GM23338 (cell line): ENCODE measurements at regions not wholly inside any gene's neighbourhood (a gene's known extent, or its start where the extent isn't known, plus 50 kb on each side); places are given as distances from the start of the nearest gene placed in this dataset.

ENCODE experiments used
- ATAC-seq: fragments of 200-7000 bp; cut with Tn5 transposase; 3 replicates; pipeline ENCODE4 v1.9.1; 2020
- DNase-seq: peaks from one replicate; pipeline ENCODE4 v3.0.0-alpha.2; 2015; ENCODE audit warnings: low spot score
- H2AFZ ChIP-seq: fragments of 200-600 bp; sonication (generic); 2 replicates; pipeline ENCODE4 v1.8.0; 2016; ENCODE audit warnings: antibody characterized with exemption, mild to moderate bottlenecking, moderate library complexity
- H3F3A ChIP-seq: fragments of 200-600 bp; sonication (generic); replicated peaks from 2 replicates; pipeline ENCODE4 v1.8.0; 2017; ENCODE audit warnings: antibody characterized with exemption, mixed run types, low read depth
- H3K27ac ChIP-seq: fragments of 200-600 bp; sonication (generic); 2 replicates; pipeline ENCODE4 v1.6.1; 2016; ENCODE audit warnings: low read depth
- H3K27me3 ChIP-seq: fragments of 200-600 bp; sonication (generic); 2 replicates; pipeline ENCODE4 v1.8.0; 2016; ENCODE audit warnings: mild to moderate bottlenecking, mixed run types, moderate library complexity; ENCODE audit not compliant: insufficient read depth
- H3K36me3 ChIP-seq: fragments of 200-600 bp; sonication (generic); 2 replicates; pipeline ENCODE4 v1.8.0; 2016; ENCODE audit warnings: mild to moderate bottlenecking; ENCODE audit not compliant: insufficient read depth
- H3K4me1 ChIP-seq: fragments of 200-600 bp; sonication (generic); 2 replicates; pipeline ENCODE4 v1.8.0; 2016; ENCODE audit warnings: mild to moderate bottlenecking, moderate library complexity; ENCODE audit not compliant: insufficient read depth
- H3K4me2 ChIP-seq: fragments of 200-600 bp; sonication (generic); 2 replicates; pipeline ENCODE4 v1.7.1; 2017; ENCODE audit warnings: mixed run types
- H3K4me3 ChIP-seq: fragments of 200-600 bp; sonication (generic); 2 replicates; pipeline ENCODE4 v1.6.1; 2016; ENCODE audit warnings: mixed run types
- H3K79me2 ChIP-seq: fragments of 200-600 bp; sonication (generic); replicated peaks from 2 replicates; pipeline ENCODE4 v1.8.0; 2017; ENCODE audit warnings: mild to moderate bottlenecking; ENCODE audit not compliant: insufficient read depth
- H3K9me2 ChIP-seq: fragments of 200-600 bp; sonication (generic); 2 replicates; pipeline ENCODE4 v1.8.0; 2017; ENCODE audit not compliant: insufficient read depth
- H4K20me1 ChIP-seq: fragments of 200-600 bp; sonication (generic); replicated peaks from 2 replicates; pipeline ENCODE4 v1.8.0; 2017; ENCODE audit warnings: mild to moderate bottlenecking; ENCODE audit not compliant: insufficient read depth
- H3K27ac Mint-ChIP-seq: 2 replicates; pipeline ENCODE4 v1.8.0; 2020; ENCODE audit warnings: inconsistent platforms, mild to moderate bottlenecking, moderate library complexity, mixed read lengths
- H3K27me3 Mint-ChIP-seq: 3 replicates; pipeline ENCODE4 v1.8.0; 2022; ENCODE audit warnings: low read depth, mild to moderate bottlenecking, moderate library complexity, mixed read lengths, inconsistent platforms; ENCODE audit not compliant: insufficient read depth, poor library complexity
- H3K36me3 Mint-ChIP-seq: 3 replicates; pipeline ENCODE4 v1.8.0; 2021; ENCODE audit warnings: low read depth, mild to moderate bottlenecking, inconsistent platforms, moderate library complexity, mixed read lengths
- H3K4me1 Mint-ChIP-seq: 3 replicates; pipeline ENCODE4 v1.8.0; 2020; ENCODE audit warnings: mild to moderate bottlenecking, inconsistent platforms, mixed read lengths
- H3K4me3 Mint-ChIP-seq: 3 replicates; pipeline ENCODE4 v1.8.0; 2021; ENCODE audit warnings: moderate library complexity, mild to moderate bottlenecking, inconsistent platforms, mixed read lengths
- H3K9me3 Mint-ChIP-seq: 3 replicates; pipeline ENCODE4 v1.8.0; 2020; ENCODE audit warnings: moderate library complexity, mild to moderate bottlenecking, inconsistent platforms, mixed read lengths
- CREB1 ChIP-seq: fragments of 250-450 bp; sonication (Bioruptor Pico); IDR thresholded peaks from 2 replicates; pipeline ENCODE4 v1.5.0; 2020; ENCODE audit warnings: low read depth, mild to moderate bottlenecking, moderate library complexity
- JUNB ChIP-seq: IDR thresholded peaks from one replicate; pipeline ENCODE4 v1.6.1; 2016; ENCODE audit warnings: antibody characterized with exemption; ENCODE audit not compliant: unreplicated experiment
- POLR2AphosphoS5 ChIP-seq: IDR thresholded peaks from 2 replicates; pipeline ENCODE4 v1.6.1; 2016; ENCODE audit warnings: antibody characterized with exemption, low read depth
- ZNF114 ChIP-seq: fragments of 250-450 bp; sonication (Bioruptor Pico); IDR thresholded peaks from 2 replicates; pipeline ENCODE4 v1.5.0; 2020; ENCODE audit warnings: mild to moderate bottlenecking, moderate library complexity
- ZNF331 ChIP-seq: fragments of 250-450 bp; sonication (Bioruptor Pico); IDR thresholded peaks from 2 replicates; pipeline ENCODE4 v1.5.0; 2020; ENCODE audit warnings: low read depth, mild to moderate bottlenecking, moderate library complexity
- ZNF462 ChIP-seq: fragments of 250-450 bp; sonication (Bioruptor Pico); IDR thresholded peaks from 2 replicates; pipeline ENCODE4 v1.5.0; 2020; ENCODE audit warnings: mild to moderate bottlenecking, moderate library complexity
- TF ChIP-seq, protein P1 (sequence below): IDR thresholded peaks from one replicate; pipeline ENCODE4 v1.6.1; 2018; ENCODE audit warnings: antibody characterized with exemption; ENCODE audit not compliant: unreplicated experiment

DNA sequence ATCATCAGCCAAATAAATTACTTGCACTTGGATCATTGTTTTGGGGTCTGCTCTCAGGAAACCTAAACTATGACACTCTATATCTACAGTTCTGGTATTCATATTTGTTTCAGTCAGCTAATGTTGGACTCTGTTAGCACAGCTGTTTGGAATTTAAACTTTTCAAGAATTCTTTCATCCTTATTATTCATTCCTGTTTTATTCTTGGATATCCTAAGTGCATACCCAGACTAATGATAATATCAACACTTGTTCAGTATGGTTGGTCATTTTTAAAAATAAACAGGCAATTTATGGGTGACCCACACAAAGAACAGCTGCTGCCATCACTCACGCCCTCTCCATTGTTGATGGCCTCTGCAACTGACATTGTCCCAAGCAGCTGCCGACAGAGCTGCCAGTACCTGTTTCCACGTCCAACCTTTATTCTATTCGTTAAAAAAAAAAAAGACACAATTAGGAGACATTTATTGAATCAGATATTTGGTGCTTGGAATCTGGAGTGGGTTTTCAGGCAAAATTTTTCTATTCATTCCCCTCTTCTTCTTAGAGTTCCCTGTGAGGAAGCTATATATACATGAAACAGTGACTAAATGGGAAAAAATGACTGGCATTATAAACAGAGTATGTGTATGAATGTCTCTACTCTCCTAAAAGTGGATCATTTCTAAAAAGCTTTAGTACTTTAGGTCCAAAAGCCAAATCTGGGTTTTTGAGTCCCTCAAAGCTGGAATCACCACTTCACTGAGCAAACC is 252.1 kb upstream of the NAV3 start (continued):
- no peak for TF ChIP-seq ZNF462 (CRISPR knock-in tag)
- TF ChIP-seq JUNB: no peak
- TF ChIP-seq CREB1: no peak
- no peak for TF ChIP-seq ZNF331

GRCh38 chr12:77577791-77578190 is 252.9 kb upstream of the NAV3 start:
- Histone ChIP-seq H4K20me1 (no peaks in the 10 kb centered on the region), H3K4me1 (no peaks in the 10 kb centered on the region), H3K79me2 (no peaks in the 10 kb centered on the region), H3K36me3 (no peaks in the 10 kb centered on the region), H3F3A (no peaks in the 10 kb centered on the region), H3K27ac (no peak overlapping the region), H3K4me3 (no peak overlapping the region), H2AFZ (no peak overlapping the region), H3K9me2 (no peaks in the 10 kb centered on the region), H3K27me3 (no peaks in the 10 kb centered on the region), H3K4me2 (no peak overlapping the region)
- no peaks in the 10 kb centered on the region for H3K36me3 Mint-ChIP-seq
- no peaks in the 10 kb centered on the region for H3K9me3 Mint-ChIP-seq
- DNase-seq (no peak), ATAC-seq (no peak)
- H3K27ac Mint-ChIP-seq: no peak overlapping the region
- peaks cover 3% of the 10 kb centered on the region; the same call in 1 of the 3 replicates for H3K4me1 Mint-ChIP-seq
- no peaks in the 10 kb centered on the region for H3K27me3 Mint-ChIP-seq
- no peak overlapping the region for H3K4me3 Mint-ChIP-seq
- TF ChIP-seq ZNF331: no peak
- TF ChIP-seq, protein P1, sequence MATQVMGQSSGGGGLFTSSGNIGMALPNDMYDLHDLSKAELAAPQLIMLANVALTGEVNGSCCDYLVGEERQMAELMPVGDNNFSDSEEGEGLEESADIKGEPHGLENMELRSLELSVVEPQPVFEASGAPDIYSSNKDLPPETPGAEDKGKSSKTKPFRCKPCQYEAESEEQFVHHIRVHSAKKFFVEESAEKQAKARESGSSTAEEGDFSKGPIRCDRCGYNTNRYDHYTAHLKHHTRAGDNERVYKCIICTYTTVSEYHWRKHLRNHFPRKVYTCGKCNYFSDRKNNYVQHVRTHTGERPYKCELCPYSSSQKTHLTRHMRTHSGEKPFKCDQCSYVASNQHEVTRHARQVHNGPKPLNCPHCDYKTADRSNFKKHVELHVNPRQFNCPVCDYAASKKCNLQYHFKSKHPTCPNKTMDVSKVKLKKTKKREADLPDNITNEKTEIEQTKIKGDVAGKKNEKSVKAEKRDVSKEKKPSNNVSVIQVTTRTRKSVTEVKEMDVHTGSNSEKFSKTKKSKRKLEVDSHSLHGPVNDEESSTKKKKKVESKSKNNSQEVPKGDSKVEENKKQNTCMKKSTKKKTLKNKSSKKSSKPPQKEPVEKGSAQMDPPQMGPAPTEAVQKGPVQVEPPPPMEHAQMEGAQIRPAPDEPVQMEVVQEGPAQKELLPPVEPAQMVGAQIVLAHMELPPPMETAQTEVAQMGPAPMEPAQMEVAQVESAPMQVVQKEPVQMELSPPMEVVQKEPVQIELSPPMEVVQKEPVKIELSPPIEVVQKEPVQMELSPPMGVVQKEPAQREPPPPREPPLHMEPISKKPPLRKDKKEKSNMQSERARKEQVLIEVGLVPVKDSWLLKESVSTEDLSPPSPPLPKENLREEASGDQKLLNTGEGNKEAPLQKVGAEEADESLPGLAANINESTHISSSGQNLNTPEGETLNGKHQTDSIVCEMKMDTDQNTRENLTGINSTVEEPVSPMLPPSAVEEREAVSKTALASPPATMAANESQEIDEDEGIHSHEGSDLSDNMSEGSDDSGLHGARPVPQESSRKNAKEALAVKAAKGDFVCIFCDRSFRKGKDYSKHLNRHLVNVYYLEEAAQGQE: no peak
- TF ChIP-seq POLR2AphosphoS5: no peak
- no peak for TF ChIP-seq ZNF114 (CRISPR knock-in tag)
